D721Med (cell line): ENCODE measurements at regions not wholly inside any gene's neighbourhood (a gene's known extent, or its start where the extent isn't known, plus 50 kb on each side); places are given as distances from the start of the nearest gene placed in this dataset.

Source experiments
- DNase-seq: peaks from one replicate; pipeline ENCODE4 v3.0.0; 2011; ENCODE audit warnings: low spot score; ENCODE audit not compliant: insufficient read length
- FAIRE-seq: peaks from 2 replicates; lab custom pipeline; 2011; peaks lifted over from hg19 to GRCh38; lab: Jason Lieb, UNC
- CTCF ChIP-seq: IDR thresholded peaks from 2 replicates; pipeline ENCODE4 v1.5.1; 2012; ENCODE audit warnings: mild to moderate bottlenecking, control low read depth; ENCODE audit not compliant: insufficient read depth; ENCODE audit errors: missing control alignments

DNA sequence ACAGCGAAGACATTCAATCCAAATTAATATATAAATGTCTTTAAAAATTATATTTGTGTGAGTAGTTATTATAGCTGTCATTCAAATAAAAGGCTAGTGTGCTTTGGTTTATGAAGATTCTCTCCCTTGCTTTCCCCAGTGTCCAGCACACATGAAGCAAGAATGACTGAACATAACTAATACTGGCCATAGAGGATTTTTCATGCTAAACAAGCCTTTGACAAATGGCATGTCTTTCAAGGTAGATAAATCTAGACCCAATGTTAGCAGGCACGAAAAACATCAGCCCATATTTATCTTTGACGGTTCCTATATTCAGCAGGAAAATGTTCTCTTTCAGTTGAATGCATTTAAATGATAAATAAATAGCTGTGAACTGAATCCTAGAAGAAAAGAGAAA lies 1234.4 kb downstream of the EPHA7 start:
- no peak for DNase-seq
- FAIRE-seq = no peak
- TF ChIP-seq CTCF = no peak

DNA sequence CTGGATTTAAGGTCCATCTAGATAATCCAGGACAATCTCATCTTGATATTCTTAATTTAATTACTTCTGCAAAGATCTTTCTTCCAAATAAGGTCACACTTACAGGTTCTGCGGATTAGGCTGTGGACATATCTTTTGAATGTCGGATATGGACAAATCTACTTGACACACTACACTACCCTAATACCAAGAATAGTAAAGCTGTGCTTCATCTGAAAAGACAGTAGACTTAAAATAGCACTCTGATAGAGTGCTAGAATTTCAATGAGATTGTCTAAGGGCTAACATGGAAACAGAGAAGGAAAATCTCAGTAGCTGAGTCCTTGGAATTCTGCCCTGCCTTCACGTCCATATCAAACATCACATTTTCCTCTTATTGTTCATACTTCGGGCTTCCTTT lies 1238.0 kb downstream of the EPHA7 start:
- DNase-seq = no peak
- no peak for TF ChIP-seq CTCF
- FAIRE-seq = no peak

- DNase-seq = no peak
- no peak for TF ChIP-seq CTCF
- no peak for FAIRE-seq
Measured at GRCh38 chr6:92180090-92180489, 1239.3 kb downstream of the EPHA7 start.

DNA sequence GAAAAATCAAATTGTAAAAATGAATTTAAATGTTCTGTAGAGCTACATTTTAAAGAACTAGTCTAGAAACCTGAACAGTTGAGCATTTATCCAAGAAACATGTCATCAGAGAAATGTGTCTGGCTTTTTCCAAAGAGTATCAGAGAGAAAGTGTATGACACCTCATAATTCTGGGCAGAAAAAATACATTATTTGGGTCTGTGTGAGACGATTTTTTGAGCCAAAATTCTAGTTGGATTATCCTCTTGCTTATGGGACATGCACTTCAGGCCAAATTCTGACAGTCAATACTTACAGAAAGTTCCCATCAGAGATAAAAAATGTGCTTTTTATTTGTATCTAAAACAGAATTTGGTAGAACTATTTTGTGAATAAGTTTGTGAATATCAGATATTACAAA lies 1242.7 kb downstream of the EPHA7 start:
- TF ChIP-seq CTCF = no peak
- no peak for DNase-seq
- no peak for FAIRE-seq

- TF ChIP-seq CTCF = no peak
- DNase-seq (no peak), FAIRE-seq (no peak)
Measured at GRCh38 chr6:92174398-92175073, 1244.8 kb downstream of the EPHA7 start.

- FAIRE-seq = no peak
- no peak for TF ChIP-seq CTCF
- DNase-seq = no peak
Measured at GRCh38 chr6:92169506-92169905, 1249.9 kb downstream of the EPHA7 start.

- FAIRE-seq = no peak
- no peak for DNase-seq
- no peak for TF ChIP-seq CTCF
Measured at GRCh38 chr6:92166666-92167065, 1252.7 kb downstream of the EPHA7 start.
